ENCODE measurements at regions not wholly inside any gene's neighbourhood (a gene's known extent, or its start where the extent isn't known, plus 50 kb on each side); places are given as distances from the start of the nearest gene placed in this dataset.
"Not testable (repeated sequence)": the region's sequence is repeated elsewhere in the genome, so short reads cannot be mapped to it uniquely, and the experiment has no call there.

DNA sequence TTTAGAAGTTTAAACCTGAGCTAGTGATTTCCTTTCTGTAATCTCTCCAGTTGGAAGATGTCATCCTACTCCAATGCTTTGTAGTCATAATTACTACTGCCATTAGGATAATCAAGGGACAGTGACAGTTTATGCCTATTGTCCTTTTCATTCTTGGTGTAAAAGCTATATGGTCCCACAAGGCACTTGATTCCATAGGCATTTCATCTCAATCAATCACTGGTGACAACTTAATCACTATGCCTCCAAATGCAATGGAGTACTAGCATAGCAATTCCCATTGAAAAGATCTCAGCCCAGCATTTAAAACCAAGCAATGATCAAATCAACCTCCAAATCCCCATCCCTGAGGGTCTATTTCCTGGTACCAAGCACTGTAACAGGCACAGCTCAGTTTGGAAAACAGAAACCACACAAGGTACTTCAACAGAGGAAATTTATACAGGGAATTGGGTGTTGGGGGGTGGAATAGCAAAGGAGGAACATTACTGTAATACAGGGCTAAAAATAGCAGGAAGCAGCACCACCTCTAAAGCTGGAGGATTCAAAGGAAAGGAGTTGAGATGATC is 51.0 kb downstream of the FHIP2A start:
- no peak for DNase-seq

DNA sequence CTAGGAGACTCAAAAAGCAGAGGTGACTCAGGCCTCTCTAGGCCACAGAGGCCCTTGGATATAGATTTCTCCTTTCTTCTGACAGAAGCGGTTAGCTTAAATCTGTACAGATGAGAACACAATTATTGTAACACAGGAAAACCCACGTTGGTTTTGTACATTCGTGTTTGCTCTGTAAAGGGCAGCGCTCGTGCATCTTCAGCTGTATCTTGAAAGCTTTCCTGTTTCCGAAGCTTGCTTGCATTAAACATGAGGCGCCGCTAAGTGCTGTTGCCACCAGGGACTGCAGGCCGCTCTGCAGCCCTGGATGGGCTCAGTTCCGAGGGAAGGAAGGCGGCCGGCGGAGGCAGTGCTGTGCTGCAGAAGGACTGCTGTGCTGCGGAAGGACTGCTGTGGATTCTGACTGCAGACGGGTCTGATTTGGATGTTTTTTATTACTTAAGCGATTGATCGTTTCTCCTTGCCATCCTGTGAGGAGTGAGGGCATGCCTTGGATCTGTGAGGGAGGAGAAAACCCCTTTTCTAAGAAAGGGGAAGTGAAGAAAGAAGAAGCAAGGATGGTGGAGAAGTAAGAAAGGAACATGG is 53.3 kb downstream of the FHIP2A start:
- DNase-seq, result no peak

GRCh38 chr10:114875590-114876081 is 54.1 kb downstream of the FHIP2A start:
- not testable (repeated sequence) for DNase-seq

- no peak for DNase-seq
These were observed 54.6 kb downstream of the FHIP2A start for GRCh38 chr10:114876169-114876568.

GRCh38 chr10:114876602-114877300 is 55.2 kb downstream of the FHIP2A start:
- peak; percentile 5 for DNase-seq

DNA sequence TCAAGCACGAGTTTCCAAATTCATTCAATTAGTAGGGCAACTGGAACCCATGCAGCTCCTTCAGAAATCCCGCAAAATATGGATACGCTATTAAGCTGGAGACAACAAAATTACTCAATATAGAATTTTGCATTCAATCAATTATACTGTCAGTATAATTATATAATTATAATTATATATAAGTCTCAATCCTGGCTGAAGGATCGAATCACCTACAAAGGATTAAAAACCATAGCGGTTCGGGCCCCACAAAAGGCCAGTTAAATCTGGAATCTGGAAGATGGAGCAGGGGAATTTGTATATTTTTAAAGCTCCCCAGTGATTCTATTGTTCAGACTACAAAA is 55.7 kb downstream of the FHIP2A start:
- no peak for DNase-seq

GRCh38 chr10:114879093-114879492 is 57.5 kb downstream of the FHIP2A start:
- DNase-seq, result no peak

DNA sequence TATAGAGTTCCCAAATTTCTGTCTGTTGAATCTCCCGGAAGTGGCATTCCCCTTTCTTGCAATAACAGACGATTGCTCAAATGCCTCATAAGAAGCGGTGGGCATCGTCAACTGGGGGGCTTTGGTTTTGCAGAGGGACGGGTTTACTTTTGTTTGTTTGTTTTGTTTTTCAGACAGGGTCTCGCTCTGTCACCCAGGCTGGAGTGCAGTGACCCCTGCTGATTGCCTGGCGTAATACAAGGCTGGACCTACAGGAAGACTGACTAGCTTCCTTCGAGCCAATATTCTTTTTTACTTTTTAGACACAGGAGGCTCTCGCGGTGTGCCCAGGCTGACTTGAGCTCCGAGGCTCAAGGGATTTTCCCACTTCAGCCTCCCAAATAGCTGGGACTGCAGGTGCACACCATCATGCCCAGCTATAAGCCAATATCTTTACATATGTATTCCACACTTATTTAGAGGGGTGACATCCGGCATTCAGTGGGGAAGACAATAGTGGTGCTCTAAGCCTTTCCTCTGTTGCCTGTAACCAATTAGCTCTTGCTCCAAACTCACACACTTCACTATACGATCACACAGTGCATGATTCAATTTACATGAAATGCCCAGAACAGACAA is 58.1 kb downstream of the FHIP2A start:
- no peak for DNase-seq

GRCh38 chr10:114881417-114881816 is 56.6 kb upstream of the TRUB1 start:
- no peak for DNase-seq

GRCh38 chr10:114881901-114882300 is 56.1 kb upstream of the TRUB1 start:
- DNase-seq, result no peak

DNA sequence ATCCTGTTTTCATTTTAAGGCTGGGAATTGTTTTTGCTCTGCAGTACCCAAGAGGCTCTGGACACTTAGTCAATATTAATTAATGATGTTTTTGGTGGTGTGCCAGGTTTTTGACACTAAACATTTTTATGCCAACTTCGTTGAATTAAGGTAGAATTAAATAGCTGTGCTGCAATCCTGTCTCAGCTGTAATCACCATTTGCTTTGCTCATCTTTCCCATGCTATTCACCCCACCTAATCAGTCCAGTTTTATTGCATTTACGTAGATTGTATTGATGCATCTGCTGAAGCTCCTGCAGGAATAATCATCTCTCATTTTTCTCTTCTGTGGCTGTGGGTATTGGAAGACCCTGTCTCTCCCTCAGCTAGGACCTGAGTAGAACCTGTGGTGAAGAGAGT is 52.6 kb upstream of the TRUB1 start:
- DNase-seq, result no peak
